GM23338 (cell line): ENCODE measurements at regions not wholly inside any gene's neighbourhood (a gene's known extent, or its start where the extent isn't known, plus 50 kb on each side); places are given as distances from the start of the nearest gene placed in this dataset.

Source experiments
- ATAC-seq: fragments of 200-7000 bp; cut with Tn5 transposase; 3 replicates; pipeline ENCODE4 v1.9.1; 2020
- DNase-seq: peaks from one replicate; pipeline ENCODE4 v3.0.0-alpha.2; 2015; ENCODE audit warnings: low spot score
- H2AFZ ChIP-seq: fragments of 200-600 bp; sonication (generic); 2 replicates; pipeline ENCODE4 v1.8.0; 2016; ENCODE audit warnings: antibody characterized with exemption, mild to moderate bottlenecking, moderate library complexity
- H3F3A ChIP-seq: fragments of 200-600 bp; sonication (generic); replicated peaks from 2 replicates; pipeline ENCODE4 v1.8.0; 2017; ENCODE audit warnings: antibody characterized with exemption, mixed run types, low read depth
- H3K27ac ChIP-seq: fragments of 200-600 bp; sonication (generic); 2 replicates; pipeline ENCODE4 v1.6.1; 2016; ENCODE audit warnings: low read depth
- H3K27me3 ChIP-seq: fragments of 200-600 bp; sonication (generic); 2 replicates; pipeline ENCODE4 v1.8.0; 2016; ENCODE audit warnings: mild to moderate bottlenecking, mixed run types, moderate library complexity; ENCODE audit not compliant: insufficient read depth
- H3K36me3 ChIP-seq: fragments of 200-600 bp; sonication (generic); 2 replicates; pipeline ENCODE4 v1.8.0; 2016; ENCODE audit warnings: mild to moderate bottlenecking; ENCODE audit not compliant: insufficient read depth
- H3K4me1 ChIP-seq: fragments of 200-600 bp; sonication (generic); 2 replicates; pipeline ENCODE4 v1.8.0; 2016; ENCODE audit warnings: mild to moderate bottlenecking, moderate library complexity; ENCODE audit not compliant: insufficient read depth
- H3K4me2 ChIP-seq: fragments of 200-600 bp; sonication (generic); 2 replicates; pipeline ENCODE4 v1.7.1; 2017; ENCODE audit warnings: mixed run types
- H3K4me3 ChIP-seq: fragments of 200-600 bp; sonication (generic); 2 replicates; pipeline ENCODE4 v1.6.1; 2016; ENCODE audit warnings: mixed run types
- H3K79me2 ChIP-seq: fragments of 200-600 bp; sonication (generic); replicated peaks from 2 replicates; pipeline ENCODE4 v1.8.0; 2017; ENCODE audit warnings: mild to moderate bottlenecking; ENCODE audit not compliant: insufficient read depth
- H3K9me2 ChIP-seq: fragments of 200-600 bp; sonication (generic); 2 replicates; pipeline ENCODE4 v1.8.0; 2017; ENCODE audit not compliant: insufficient read depth
- H4K20me1 ChIP-seq: fragments of 200-600 bp; sonication (generic); replicated peaks from 2 replicates; pipeline ENCODE4 v1.8.0; 2017; ENCODE audit warnings: mild to moderate bottlenecking; ENCODE audit not compliant: insufficient read depth
- H3K27ac Mint-ChIP-seq: 2 replicates; pipeline ENCODE4 v1.8.0; 2020; ENCODE audit warnings: inconsistent platforms, mild to moderate bottlenecking, moderate library complexity, mixed read lengths
- H3K27me3 Mint-ChIP-seq: 3 replicates; pipeline ENCODE4 v1.8.0; 2022; ENCODE audit warnings: low read depth, mild to moderate bottlenecking, moderate library complexity, mixed read lengths, inconsistent platforms; ENCODE audit not compliant: insufficient read depth, poor library complexity
- H3K36me3 Mint-ChIP-seq: 3 replicates; pipeline ENCODE4 v1.8.0; 2021; ENCODE audit warnings: low read depth, mild to moderate bottlenecking, inconsistent platforms, moderate library complexity, mixed read lengths
- H3K4me1 Mint-ChIP-seq: 3 replicates; pipeline ENCODE4 v1.8.0; 2020; ENCODE audit warnings: mild to moderate bottlenecking, inconsistent platforms, mixed read lengths
- H3K4me3 Mint-ChIP-seq: 3 replicates; pipeline ENCODE4 v1.8.0; 2021; ENCODE audit warnings: moderate library complexity, mild to moderate bottlenecking, inconsistent platforms, mixed read lengths
- H3K9me3 Mint-ChIP-seq: 3 replicates; pipeline ENCODE4 v1.8.0; 2020; ENCODE audit warnings: moderate library complexity, mild to moderate bottlenecking, inconsistent platforms, mixed read lengths
- CREB1 ChIP-seq: fragments of 250-450 bp; sonication (Bioruptor Pico); IDR thresholded peaks from 2 replicates; pipeline ENCODE4 v1.5.0; 2020; ENCODE audit warnings: low read depth, mild to moderate bottlenecking, moderate library complexity
- EZH2 ChIP-seq: fragments of 200-600 bp; sonication (generic); IDR thresholded peaks from one replicate; pipeline ENCODE4 v1.8.0; 2017; ENCODE audit warnings: antibody characterized with exemption, mild to moderate bottlenecking, low read depth; ENCODE audit not compliant: unreplicated experiment
- JUNB ChIP-seq: IDR thresholded peaks from one replicate; pipeline ENCODE4 v1.6.1; 2016; ENCODE audit warnings: antibody characterized with exemption; ENCODE audit not compliant: unreplicated experiment
- NANOG ChIP-seq: IDR thresholded peaks from 2 replicates; pipeline ENCODE4 v1.6.1; 2016; ENCODE audit warnings: antibody characterized with exemption, borderline replicate concordance
- POLR2AphosphoS5 ChIP-seq: IDR thresholded peaks from 2 replicates; pipeline ENCODE4 v1.6.1; 2016; ENCODE audit warnings: antibody characterized with exemption, low read depth
- STAT1 ChIP-seq: IDR thresholded peaks from one replicate; pipeline ENCODE4 v1.6.1; 2016; ENCODE audit warnings: antibody characterized with exemption; ENCODE audit not compliant: unreplicated experiment
- ZNF114 ChIP-seq: fragments of 250-450 bp; sonication (Bioruptor Pico); IDR thresholded peaks from 2 replicates; pipeline ENCODE4 v1.5.0; 2020; ENCODE audit warnings: mild to moderate bottlenecking, moderate library complexity
- ZNF331 ChIP-seq: fragments of 250-450 bp; sonication (Bioruptor Pico); IDR thresholded peaks from 2 replicates; pipeline ENCODE4 v1.5.0; 2020; ENCODE audit warnings: low read depth, mild to moderate bottlenecking, moderate library complexity
- TF ChIP-seq, protein P1 (sequence below): IDR thresholded peaks from one replicate; pipeline ENCODE4 v1.6.1; 2018; ENCODE audit warnings: antibody characterized with exemption; ENCODE audit not compliant: unreplicated experiment
- TF ChIP-seq, protein P2 (sequence below), 2 experiments: fragments of 200-600 bp in 1 of 2; sonication (generic) in 1 of 2; conservative IDR thresholded peaks; 2 replicates each; pipeline versions ENCODE4 v1.5.1 to v1.6.1; 2016 to 2017; ENCODE audit warnings: antibody characterized with exemption in 2 of 2, low read depth in 2 of 2, mild to moderate bottlenecking in 2 of 2, moderate library complexity in 1 of 2
- TF ChIP-seq, protein P3 (sequence below): IDR thresholded peaks from 2 replicates; pipeline ENCODE4 v1.6.1; 2016; ENCODE audit warnings: antibody characterized with exemption

DNA sequence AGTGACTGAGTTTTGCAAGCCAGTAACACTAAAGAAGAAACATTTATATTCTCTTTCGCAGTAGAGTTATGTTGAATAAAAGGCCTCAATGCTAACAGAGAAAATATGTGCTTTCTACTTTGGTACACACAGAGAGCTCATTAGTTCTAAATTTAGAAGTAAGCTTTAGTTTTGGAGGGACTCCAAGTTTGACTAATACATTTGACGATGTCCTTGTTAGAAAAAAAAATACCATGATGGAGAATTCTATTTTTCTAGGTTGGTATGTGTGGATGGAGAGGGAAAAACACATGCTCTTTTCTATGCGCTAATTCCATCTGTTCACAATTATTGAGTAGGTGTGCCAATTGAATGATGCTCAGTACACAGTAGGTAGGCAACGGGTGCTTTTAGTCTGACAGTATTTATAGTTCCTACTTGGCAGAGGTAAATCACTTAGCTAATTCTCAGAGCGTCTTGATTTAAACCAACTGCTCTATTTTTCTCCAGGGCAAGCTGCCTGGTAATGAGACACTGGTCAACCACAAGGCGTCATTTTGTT lies 327.2 kb upstream of the AKR1E2 start:
- peaks cover 13% of the 10 kb centered on the region; the same call in 2 of the 3 replicates for H3K4me1 Mint-ChIP-seq
- H3K27ac Mint-ChIP-seq = no peak overlapping the region
- TF ChIP-seq STAT1 (no peak), JUNB (no peak), NANOG (no peak), ZNF114 (CRISPR knock-in tag) (no peak), POLR2AphosphoS5 (no peak), EZH2 (no peak), CREB1 (CRISPR knock-in tag) (no peak), ZNF331 (CRISPR knock-in tag) (no peak)
- TF ChIP-seq, protein P1, sequence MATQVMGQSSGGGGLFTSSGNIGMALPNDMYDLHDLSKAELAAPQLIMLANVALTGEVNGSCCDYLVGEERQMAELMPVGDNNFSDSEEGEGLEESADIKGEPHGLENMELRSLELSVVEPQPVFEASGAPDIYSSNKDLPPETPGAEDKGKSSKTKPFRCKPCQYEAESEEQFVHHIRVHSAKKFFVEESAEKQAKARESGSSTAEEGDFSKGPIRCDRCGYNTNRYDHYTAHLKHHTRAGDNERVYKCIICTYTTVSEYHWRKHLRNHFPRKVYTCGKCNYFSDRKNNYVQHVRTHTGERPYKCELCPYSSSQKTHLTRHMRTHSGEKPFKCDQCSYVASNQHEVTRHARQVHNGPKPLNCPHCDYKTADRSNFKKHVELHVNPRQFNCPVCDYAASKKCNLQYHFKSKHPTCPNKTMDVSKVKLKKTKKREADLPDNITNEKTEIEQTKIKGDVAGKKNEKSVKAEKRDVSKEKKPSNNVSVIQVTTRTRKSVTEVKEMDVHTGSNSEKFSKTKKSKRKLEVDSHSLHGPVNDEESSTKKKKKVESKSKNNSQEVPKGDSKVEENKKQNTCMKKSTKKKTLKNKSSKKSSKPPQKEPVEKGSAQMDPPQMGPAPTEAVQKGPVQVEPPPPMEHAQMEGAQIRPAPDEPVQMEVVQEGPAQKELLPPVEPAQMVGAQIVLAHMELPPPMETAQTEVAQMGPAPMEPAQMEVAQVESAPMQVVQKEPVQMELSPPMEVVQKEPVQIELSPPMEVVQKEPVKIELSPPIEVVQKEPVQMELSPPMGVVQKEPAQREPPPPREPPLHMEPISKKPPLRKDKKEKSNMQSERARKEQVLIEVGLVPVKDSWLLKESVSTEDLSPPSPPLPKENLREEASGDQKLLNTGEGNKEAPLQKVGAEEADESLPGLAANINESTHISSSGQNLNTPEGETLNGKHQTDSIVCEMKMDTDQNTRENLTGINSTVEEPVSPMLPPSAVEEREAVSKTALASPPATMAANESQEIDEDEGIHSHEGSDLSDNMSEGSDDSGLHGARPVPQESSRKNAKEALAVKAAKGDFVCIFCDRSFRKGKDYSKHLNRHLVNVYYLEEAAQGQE = no peak
- TF ChIP-seq, protein P2, sequence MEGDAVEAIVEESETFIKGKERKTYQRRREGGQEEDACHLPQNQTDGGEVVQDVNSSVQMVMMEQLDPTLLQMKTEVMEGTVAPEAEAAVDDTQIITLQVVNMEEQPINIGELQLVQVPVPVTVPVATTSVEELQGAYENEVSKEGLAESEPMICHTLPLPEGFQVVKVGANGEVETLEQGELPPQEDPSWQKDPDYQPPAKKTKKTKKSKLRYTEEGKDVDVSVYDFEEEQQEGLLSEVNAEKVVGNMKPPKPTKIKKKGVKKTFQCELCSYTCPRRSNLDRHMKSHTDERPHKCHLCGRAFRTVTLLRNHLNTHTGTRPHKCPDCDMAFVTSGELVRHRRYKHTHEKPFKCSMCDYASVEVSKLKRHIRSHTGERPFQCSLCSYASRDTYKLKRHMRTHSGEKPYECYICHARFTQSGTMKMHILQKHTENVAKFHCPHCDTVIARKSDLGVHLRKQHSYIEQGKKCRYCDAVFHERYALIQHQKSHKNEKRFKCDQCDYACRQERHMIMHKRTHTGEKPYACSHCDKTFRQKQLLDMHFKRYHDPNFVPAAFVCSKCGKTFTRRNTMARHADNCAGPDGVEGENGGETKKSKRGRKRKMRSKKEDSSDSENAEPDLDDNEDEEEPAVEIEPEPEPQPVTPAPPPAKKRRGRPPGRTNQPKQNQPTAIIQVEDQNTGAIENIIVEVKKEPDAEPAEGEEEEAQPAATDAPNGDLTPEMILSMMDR (conservative IDR thresholded peaks at IDR 0.05; ENCODE audit: low read depth in 2 of 2) = no peak
- no peak overlapping the region for H3K4me3 ChIP-seq
- no peak overlapping the region for H3K27ac ChIP-seq
- no peaks in the 10 kb centered on the region for H3K36me3 ChIP-seq
- no peaks in the 10 kb centered on the region for H3F3A ChIP-seq
- H2AFZ ChIP-seq = no peak overlapping the region
- DNase-seq = no peak
- H3K4me2 ChIP-seq = no peak overlapping the region
- H3K4me1 ChIP-seq = peaks cover 7% of the 10 kb centered on the region; the same call in 1 of the 2 replicates
- no peak for ATAC-seq
- 0 out of 2 replicates have a peak, but pooled peaks cover 6% of the 10 kb centered on the region for H3K9me2 ChIP-seq
- no peaks in the 10 kb centered on the region for H4K20me1 ChIP-seq
- no peaks in the 10 kb centered on the region for H3K27me3 ChIP-seq
- H3K9me3 Mint-ChIP-seq = no peaks in the 10 kb centered on the region
- no peaks in the 10 kb centered on the region for H3K79me2 ChIP-seq
- no peak overlapping the region for H3K4me3 Mint-ChIP-seq
- H3K36me3 Mint-ChIP-seq = no peaks in the 10 kb centered on the region
- peaks cover under 1% of the 10 kb centered on the region for H3K27me3 Mint-ChIP-seq

DNA sequence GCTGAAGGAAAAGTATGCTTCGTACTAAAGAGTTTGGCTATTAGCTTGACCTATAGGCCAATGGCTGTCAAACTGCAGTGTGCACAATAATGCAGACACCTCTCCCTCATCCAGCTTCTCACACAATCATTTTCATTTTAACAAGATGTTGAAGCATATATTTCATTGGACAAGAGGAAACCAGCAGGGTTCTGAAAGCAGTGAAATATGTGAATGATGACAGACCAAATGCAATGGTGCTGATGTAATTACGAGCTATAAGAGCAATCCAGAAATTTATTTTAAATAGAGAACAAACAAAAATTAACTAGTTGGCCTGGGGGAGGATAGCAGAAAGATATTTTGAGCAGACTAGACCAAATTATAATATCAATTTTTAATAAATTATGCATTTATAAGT lies 331.5 kb upstream of the AKR1E2 start:
- Histone ChIP-seq H3K79me2 (no peaks in the 10 kb centered on the region), H3K27ac (no peak overlapping the region), H4K20me1 (no peaks in the 10 kb centered on the region), H3K4me1 (no peaks in the 10 kb centered on the region), H3K4me2 (no peak overlapping the region), H2AFZ (no peak overlapping the region), H3F3A (no peaks in the 10 kb centered on the region), H3K4me3 (no peak overlapping the region), H3K9me2 (0 out of 2 replicates have a peak, but pooled peaks cover 15% of the 10 kb centered on the region), H3K36me3 (no peaks in the 10 kb centered on the region), H3K27me3 (no peaks in the 10 kb centered on the region)
- no peak for DNase-seq
- Mint-ChIP-seq H3K27me3 (peaks cover 2% of the 10 kb centered on the region), H3K27ac (no peak overlapping the region), H3K36me3 (no peaks in the 10 kb centered on the region), H3K4me3 (no peak overlapping the region), H3K9me3 (peaks cover 5% of the 10 kb centered on the region; the same call in 1 of the 3 replicates), H3K4me1 (no peaks in the 10 kb centered on the region)
- no peak for ATAC-seq
- TF ChIP-seq, protein P3, sequence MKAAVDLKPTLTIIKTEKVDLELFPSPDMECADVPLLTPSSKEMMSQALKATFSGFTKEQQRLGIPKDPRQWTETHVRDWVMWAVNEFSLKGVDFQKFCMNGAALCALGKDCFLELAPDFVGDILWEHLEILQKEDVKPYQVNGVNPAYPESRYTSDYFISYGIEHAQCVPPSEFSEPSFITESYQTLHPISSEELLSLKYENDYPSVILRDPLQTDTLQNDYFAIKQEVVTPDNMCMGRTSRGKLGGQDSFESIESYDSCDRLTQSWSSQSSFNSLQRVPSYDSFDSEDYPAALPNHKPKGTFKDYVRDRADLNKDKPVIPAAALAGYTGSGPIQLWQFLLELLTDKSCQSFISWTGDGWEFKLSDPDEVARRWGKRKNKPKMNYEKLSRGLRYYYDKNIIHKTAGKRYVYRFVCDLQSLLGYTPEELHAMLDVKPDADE = no peak
- TF ChIP-seq EZH2 = no peak
- TF ChIP-seq, protein P1 = no peak
- no peak for TF ChIP-seq NANOG
